GM19023 (cell line): ENCODE measurements at regions not wholly inside any gene's neighbourhood (a gene's known extent, or its start where the extent isn't known, plus 50 kb on each side); places are given as distances from the start of the nearest gene placed in this dataset.
"Not testable (repeated sequence)": the region's sequence is repeated elsewhere in the genome, so short reads cannot be mapped to it uniquely, and the experiment has no call there.

ENCODE experiments used
- ATAC-seq: cut with Tn5 transposase; IDR thresholded peaks from one replicate; pipeline ENCODE4 v1.9.1; 2021; ENCODE audit warnings: mild to moderate bottlenecking, moderate library complexity; ENCODE audit not compliant: unreplicated experiment

DNA sequence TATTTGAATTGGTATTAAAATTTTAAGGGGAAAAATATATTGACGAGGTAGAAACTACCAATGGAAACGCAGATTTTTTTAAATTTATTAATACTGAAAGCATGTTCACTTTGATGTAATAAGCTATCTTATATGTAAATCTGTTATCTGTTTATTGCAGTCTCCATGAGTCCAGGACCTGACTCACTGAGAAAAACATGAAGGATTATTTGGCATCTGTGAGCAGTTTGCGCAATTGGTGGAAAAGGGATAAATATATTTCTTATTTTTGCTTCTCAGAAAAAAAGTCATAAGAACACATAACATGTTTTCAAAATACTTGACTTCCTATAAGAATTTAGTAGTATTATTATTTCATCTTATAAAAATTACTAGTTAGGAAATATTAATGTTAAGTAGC is 561.4 kb downstream of the ADCYAP1 start:
- ATAC-seq: no peak

DNA sequence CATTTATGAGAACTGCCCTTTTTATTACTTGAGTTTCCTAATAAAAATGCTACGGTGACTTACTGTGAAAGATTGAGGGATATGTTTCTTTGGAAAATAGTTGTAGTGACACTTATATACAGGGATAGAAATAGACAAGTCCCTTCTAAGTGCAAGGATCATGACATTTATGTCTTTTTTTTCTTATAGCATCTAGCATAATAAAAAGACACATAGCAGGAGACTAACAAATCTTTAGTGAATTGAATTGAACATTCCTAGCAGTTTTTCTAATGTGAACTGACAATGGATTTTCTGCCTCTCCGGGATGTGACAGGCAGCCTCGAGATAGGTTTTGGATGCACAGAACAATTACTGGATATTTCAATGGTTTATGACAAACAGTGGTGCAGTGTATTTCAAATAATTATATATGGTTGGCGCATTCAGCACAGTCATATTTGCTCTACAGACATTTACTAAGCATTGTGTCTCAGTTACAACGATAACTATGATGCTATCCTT is 562.8 kb downstream of the ADCYAP1 start:
- ATAC-seq: no peak

DNA sequence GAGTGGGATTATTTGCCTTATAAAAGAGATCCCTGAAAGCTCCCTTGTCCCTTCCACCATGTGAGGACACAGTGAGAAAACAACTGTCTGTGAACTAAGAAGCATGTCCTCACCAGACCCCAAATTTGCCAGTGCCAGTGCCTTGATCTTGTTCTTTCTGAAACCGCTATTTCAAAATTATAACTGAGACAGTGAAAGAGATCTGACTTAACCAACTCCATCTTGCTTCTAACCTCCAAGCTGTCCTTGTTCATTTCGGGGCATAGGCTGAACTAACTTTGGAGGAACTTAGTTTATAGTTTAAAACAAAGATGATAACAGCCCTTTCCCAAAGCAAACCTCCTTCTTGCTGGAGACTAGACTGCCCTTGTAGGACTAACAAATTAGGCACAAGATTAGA is 563.9 kb downstream of the ADCYAP1 start:
- no peak for ATAC-seq

DNA sequence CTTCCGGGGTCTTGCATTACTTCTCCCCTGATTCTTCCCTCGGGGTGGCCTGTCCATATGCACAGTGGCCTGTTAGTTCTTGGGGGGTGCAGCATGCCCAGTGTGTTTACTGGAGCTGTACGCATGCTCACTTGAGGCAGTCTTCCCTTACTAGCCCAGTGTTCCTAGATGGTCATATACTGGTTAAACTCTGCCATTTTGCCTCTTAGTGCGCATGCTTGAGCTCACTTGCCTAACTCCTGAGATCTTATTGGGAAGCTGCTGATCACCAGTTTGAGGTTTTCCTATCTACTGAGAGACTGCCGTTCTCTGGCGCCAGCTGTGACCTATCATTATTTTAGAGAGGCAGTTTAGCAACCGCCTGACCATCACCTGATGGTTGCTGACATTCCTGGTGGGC is 571.2 kb downstream of the ADCYAP1 start:
- ATAC-seq: no peak

DNA sequence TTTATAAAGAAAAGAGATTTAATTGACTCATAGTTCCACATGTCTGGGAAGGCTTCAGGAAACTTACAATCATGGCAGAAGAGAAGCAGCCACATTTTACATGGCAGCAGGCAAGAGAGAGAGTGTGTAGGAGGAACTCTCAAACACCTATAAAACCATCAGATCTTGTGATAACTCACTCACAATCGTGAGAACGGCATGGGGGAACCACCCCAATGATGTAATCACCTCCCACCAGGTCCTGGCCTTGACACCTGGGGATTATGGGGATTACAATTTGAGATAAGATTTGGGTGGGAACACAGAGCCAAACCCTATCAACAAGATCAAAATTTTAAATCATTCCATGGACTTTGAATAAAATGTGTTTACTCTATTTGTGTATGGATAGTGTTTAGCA is 575.6 kb downstream of the ADCYAP1 start:
- no peak for ATAC-seq

DNA sequence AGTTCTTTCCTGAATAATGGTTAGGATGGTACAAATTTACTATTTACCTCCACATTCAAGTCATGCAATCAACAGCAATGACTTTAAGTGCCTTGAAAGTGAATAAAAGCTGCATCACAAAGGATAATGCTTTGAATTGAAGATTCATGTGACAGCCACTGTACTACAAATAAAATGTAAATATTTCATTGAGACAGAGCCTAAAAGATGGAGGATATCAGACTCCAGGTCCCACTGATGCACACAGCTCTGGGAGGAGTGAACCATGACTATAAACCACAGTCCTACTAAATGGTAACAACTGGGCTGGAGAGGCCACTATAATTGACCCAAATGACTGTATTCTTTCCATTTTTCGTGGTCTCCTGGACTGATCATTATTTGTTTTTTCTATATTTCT is 576.9 kb downstream of the ADCYAP1 start:
- no peak for ATAC-seq

DNA sequence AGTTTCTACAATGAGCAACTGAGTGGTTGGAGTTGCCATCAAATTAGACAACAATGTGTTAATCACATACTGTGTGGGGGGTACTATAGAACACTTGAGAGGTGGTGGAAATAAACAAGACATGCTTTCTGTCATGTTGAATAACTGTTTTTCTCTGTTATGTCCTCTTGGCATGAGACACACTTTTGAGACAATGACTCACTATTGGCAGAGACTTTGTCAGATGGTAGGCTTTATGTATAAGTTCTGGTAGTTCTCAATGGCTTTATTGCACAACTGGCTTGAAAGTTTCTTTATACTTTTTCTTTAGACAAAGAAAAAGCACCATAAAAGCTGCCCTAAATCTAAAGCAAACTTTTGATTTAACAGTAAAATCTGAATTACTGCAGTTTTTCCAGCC is 578.7 kb downstream of the ADCYAP1 start:
- ATAC-seq: no peak

DNA sequence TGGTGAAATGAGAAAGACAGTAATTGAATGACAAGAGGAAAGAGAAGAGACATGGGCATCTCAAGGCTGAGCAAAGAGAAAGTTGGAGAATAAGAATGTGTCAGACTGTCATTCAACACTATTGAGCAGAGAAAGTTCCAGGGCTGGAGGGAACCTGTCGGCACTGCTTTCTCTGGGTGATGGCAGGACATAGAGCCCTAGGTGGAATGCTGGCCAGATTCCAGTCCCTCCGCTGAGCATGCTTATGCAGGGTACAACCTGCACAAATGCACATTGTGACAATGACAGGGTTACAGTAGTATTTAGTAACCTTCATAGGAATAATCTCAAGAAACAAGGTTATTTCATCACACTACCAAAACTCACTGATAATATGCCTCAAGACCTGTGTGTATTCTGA is 582.8 kb downstream of the ADCYAP1 start:
- ATAC-seq: no peak

DNA sequence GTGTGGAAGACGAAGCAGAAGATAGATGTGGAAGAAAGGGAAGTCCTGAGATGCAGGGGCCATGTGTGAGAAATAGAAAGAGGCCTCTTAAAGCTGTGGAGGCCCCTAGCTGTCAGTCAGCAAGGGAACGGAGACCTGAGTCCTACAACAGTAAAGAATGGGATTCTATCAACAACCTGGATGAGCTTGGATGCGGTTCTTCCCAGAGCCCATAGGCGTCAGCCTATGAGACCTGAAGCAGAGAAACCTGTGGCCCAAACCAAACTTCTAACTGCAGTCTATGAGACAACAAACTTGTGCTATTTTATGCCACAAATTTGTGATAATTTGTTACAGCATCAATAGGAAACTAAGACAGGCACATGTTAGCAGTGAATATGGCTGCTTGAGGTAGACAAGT is 583.7 kb downstream of the ADCYAP1 start:
- no peak for ATAC-seq

DNA sequence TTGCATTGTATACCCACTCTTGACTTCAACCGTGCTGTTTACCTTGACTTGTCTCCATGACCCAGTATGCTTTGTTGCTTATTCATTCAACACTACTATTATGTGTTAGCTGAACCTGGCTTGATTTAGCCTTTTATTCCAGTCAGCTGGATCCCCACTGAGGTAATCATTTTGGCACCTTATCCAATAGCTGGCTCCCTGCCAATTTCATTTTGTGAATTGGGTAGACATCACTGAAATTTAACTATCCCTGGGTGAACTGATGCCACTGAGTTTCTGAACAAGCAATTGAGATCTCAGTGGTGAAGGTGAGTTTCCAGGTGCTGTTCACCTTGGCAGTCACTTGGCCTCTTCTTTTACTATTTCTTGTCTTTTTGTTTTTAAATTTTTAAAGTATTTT is 584.3 kb downstream of the ADCYAP1 start:
- ATAC-seq: no peak

DNA sequence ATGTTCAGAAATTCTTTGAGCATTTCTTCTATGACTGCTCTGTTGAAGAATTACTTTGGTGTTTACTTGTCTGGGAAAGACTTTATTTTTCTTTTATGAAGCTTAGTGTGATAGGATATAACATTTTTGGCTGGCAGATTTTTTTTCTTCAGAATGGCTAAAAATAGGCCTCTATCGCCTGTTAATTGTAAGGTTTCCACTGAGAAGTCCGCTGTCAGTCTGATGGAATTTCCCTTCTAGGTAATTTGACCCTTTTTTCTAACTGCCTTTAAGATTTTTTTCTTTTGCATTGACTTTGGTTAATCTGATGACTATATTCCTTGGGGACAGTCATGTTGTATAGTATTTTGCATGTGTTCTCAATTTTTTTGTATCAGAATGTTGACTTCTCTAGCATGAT is 590.7 kb downstream of the ADCYAP1 start:
- ATAC-seq: no peak

DNA sequence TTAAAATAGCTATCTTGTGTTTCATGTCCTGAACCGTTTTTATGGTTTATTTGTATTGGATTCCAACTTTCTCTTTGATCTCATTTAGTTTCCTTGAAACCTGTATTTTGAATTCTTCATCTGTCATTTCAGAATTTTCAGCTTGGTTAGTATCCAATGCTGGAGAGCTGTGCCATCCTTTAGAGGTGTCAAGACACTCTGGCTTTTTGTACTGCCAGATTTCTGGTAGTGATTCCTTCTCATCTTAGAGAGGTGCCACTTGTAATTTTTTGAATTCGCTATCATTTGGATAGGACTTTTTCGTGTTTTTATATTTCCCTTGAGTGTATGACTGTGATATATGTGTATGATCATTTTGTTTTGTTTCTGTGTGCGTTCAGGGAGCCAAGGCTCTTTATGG is 591.4 kb downstream of the ADCYAP1 start:
- ATAC-seq: no peak

DNA sequence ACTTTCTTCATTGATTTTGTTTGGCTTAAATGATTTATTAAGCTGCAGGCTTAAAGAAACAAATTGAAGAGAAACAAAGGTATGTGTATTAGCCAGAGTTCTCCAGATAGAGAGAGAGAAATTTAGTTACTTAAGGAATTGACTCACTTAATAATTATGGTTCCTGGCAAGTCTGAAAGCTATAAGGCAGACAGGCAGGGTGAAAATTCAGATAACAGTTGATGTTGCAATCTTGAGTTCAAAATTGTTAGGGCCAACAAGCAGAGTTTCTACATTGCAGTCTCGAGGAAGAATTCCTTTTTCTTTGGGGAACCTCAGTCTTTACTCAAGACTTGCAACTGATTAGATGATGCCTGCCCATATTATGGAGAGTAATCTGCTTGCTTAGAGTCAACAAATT is 593.5 kb downstream of the ADCYAP1 start:
- no peak for ATAC-seq

DNA sequence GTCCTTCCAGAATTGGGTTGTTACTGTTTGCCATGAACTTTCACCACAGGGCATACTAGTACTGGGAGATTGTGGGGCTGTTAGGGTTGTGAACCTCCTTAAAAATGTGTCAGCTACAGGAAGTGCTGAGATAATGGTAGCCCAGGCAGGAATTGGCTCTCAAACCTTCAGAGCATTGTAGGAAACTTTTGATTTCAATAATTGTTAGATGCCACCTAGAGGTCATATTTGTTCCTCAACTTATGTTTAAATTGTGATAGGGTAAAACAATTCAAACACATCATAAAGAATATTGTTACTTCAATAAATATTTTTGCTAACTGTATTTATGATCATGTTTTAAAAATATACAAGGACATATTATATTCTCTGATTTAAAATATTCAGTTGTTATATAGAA is 594.6 kb downstream of the ADCYAP1 start:
- ATAC-seq: no peak

DNA sequence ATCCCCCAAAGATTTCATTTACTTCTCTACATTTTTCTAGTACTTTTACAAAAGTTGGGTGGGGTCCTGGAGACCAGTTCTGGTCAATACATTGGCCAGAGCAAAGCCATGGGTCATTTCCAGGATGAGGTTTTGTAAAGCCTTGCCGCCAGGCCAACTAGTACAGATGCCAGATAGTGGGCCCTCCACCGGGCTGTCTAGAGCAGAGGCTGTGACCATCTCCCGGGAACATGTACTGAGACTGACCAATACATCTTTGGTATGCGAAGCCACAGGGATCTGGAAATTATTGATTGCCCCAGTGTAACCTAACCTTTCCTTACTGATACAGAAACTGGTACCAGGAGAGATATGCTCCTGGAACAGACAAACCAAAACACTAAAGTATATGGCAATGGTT is 599.2 kb downstream of the ADCYAP1 start:
- no peak for ATAC-seq

DNA sequence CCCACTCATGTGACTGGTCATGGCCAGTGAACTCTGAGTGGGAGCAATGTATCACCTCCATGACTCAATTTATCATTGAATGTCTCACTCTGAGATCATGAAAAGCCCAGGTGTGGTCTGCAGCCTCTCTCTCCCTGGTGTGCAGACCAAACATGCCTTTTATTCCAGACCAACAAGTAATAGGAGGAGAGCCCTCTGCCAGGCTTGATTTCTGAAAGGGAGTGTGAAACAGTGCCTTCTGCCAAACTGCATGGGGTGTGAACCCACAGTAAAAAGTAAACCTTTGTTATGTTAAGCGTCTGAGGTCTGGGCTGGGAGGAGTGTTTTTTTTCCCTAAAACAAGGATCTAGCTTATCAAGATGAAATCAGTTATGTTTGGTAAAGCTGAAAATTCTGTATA is 601.2 kb downstream of the ADCYAP1 start:
- ATAC-seq: no peak

DNA sequence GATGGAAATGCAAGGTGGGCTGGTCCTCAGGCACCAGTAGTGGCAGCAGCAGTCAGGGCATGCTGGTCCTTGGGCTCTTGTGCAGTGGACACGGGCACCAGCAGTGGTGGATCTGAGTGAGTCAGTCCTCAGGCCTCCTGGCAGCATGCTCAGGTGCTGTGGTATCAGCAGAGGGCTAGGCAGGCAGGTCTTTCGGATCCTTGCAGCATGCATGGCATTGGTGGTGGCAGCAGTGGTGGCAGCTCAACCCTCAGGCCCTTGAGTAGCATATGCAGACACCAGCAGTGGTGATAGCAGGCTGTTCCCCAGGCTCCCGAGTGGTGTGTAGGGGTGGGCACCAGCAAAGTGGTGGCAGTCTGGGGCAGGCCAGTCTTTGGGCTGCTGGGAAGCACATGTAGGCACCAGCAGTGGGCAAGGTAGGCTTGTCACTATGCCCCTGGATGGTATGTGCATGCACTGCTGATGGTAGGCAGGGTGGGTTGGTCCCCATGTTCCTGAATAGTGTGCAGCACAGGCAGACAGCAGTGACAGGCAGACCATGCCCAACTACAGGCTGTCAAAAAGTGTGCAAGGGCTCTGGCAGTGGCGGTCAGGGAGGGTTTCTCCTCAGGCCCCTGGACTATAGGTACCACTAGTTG is 606.0 kb downstream of the ADCYAP1 start:
- ATAC-seq: no peak

DNA sequence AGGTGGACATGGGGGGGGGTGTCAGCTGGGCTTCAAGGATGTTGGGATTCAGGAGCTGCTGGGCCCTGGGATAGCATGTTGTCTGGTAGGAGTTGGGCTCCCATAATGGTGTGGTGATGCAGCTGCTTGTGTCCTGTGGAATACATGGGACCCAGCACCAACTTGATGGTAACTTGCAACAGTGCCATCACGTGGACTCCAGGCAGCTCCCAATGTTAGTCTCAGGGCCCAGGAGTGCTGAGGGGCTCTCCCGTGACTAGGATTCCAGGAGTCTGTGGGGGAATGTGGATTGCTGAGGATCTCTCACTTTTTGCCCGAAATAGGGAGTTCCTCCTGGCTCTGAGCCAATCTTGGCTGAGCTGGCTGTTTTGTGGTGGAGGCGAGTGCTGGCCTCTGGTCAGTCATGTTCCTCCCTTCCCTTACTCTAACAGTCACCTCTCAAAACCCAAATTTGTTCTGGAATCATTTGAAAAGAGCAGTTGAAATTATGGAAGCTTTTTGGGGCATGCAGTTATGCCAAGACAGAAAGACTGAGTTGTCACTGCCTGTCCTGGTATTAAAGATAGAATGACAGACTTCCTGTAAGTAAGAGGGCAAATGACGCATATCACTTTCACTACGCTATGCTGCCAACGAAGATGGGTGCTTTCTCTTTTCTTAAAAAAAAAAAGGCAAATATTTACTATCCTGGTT is 607.1 kb downstream of the ADCYAP1 start:
- no peak for ATAC-seq

DNA sequence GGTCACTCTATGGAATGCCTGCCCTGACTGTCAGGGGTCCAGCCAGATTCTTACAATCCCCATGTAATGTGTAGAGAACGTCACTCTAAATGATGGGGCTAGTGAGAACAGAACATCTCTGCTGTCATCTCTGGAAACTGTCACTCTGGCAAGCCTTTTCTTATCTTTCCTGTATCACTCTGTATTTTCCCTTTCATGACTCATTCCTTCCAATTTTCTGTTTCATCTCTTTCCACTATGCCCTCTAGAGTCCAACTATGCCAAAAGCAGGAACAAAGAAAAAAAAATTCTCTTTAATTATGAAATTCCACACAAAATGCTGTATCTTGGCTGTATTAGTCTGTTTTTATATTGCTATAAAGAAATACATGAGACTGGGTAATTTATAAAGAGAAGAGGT is 608.8 kb downstream of the ADCYAP1 start:
- ATAC-seq: no peak

DNA sequence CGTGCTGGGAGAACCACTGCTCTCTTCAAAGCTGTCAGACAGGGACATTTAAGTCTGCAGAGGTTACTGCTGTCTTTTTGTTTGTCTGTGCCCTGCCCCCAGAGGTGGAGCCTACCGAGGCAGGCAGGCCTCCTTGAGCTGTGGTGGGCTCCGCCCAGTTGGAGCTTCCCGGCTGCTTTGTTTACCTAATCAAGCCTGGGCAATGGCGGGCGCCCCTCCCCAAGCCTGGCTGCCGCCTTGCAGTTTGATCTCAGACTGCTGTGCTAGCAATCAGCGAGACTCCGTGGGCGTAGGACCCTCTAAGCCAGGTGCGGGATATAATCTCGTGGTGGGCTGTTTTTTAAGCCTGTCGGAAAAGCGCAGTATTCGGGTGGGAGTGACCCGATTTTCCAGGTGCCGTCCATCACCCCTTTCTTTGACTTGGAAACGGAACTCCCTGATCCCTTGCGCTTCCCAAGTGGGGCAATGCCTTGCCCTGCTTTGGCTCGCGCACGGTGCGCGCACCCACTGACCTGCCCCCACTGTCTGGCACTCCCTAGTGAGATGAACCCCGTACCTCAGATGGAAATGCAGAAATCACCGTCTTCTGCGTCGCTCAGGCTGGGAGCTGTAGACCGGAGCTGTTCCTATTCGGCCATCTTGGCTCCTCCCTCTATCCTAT is 617.0 kb downstream of the ADCYAP1 start:
- not testable (repeated sequence) for ATAC-seq

DNA sequence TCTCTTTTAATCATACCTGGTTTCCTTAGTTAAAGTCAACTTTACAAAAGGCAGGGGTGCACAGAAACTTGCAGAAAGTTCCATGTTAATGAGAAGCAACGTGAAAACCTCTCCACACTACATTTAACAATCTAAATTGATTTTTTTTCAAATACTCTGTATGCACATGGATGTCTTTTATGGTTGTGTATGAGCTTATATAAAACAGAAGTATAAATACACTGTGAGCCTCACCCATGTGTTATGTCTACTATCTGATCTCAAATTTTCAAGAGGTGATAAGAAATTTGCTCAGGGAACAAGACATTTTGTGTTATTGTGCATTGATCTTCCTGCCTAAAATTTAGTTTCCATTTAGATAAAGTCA is 617.6 kb downstream of the ADCYAP1 start:
- ATAC-seq: no peak

DNA sequence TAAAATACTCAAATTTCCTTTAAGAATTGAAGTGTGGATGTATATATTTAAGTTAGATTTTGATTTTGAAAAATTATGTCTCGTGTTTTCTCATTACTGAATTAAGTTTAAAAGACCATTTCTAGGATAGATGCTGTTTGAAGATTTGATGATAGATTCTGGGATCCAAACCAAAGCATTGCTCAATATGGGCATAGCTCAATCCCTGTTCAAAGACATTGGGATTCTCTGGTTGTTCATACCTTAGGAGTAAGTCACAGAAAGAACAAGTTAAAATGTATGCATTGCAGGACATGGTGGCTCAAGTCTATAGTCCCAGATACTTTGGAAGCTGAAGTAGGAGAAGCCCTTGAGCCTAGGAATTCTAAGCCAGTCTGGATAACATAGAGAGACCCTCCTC is 622.3 kb downstream of the ADCYAP1 start:
- no peak for ATAC-seq
